Activated T-cell treated with anti-CD3 and anti-CD28 coated beads, Interleukin-2, amount 50 U/mL, for 4 hours (primary cell): ENCODE measurements at regions not wholly inside any gene's neighbourhood (a gene's known extent, or its start where the extent isn't known, plus 50 kb on each side); places are given as distances from the start of the nearest gene placed in this dataset.
"Not testable (repeated sequence)": the region's sequence is repeated elsewhere in the genome, so short reads cannot be mapped to it uniquely, and the experiment has no call there.

ENCODE experiments used
- ATAC-seq, 2 donors: fragments of 200-7000 bp; cut with Tn5 transposase; one replicate each; pipeline ENCODE4 v1.10.0; 2021
- DNase-seq: peaks from one replicate; pipeline ENCODE4 v3.0.0-alpha.2; 2020
- H3K27me3 Mint-ChIP-seq: one replicate; pipeline ENCODE4 v1.8.0; 2021; ENCODE audit warnings: low read depth, mixed read lengths
- H3K36me3 Mint-ChIP-seq: one replicate; pipeline ENCODE4 v1.8.0; 2022; ENCODE audit warnings: mixed read lengths; ENCODE audit not compliant: insufficient read depth
- H3K4me1 Mint-ChIP-seq: one replicate; pipeline ENCODE4 v1.8.0; 2021; ENCODE audit warnings: low read depth, mixed read lengths
- H3K4me3 Mint-ChIP-seq: one replicate; pipeline ENCODE4 v1.8.0; 2021; ENCODE audit warnings: mild to moderate bottlenecking, moderate library complexity, mixed read lengths
- H3K9me3 Mint-ChIP-seq: one replicate; pipeline ENCODE4 v1.8.0; 2021; ENCODE audit warnings: mixed read lengths

DNA sequence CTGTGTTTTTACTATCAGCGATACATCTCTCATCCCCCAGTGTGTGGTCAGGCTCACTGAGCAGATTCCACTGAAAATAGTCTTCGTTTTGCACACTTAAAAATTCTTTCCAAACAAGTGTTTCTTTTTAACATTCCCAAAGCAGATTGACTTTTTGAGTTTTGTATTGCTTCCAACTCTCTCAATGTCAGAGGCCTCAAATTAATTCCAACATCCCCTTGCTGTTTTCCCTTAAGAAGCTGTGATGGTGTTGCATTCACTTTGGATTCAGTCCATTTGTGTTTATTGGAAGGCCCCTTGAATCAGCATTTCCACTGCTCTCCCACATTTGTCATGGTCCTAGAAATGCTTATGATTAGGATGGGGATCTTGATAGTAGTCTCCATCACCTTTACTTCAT lies 228.7 kb downstream of the KCNRG start:
- no peak for ATAC-seq
- Mint-ChIP-seq H3K4me1 (peaks cover 42% of the 10 kb centered on the region), H3K9me3 (no peaks in the 10 kb centered on the region), H3K36me3 (peaks cover 4% of the 10 kb centered on the region), H3K27me3 (no peaks in the 10 kb centered on the region), H3K4me3 (no peak overlapping the region)
- DNase-seq: no peak

DNA sequence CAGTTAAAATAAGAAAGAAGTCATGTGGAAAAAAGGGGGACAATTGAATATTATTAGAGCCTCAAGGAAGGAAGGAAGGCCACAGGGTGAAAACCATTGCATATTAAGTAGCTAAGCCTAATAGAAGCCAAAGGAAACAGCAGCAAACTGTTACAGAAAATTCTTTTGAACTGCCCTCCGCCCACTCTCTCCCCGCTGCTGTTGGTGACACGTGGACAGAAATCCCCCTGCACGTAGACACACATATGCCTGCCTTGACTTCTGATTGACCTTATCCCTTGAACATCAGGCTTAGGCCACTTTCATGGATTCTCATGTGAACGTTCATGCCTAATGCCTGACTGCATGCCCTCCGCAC lies 229.1 kb downstream of the KCNRG start:
- DNase-seq: no peak
- H3K36me3 Mint-ChIP-seq: peaks cover 4% of the 10 kb centered on the region
- H3K4me1 Mint-ChIP-seq: peaks cover 42% of the 10 kb centered on the region
- no peaks in the 10 kb centered on the region for H3K27me3 Mint-ChIP-seq
- H3K9me3 Mint-ChIP-seq: no peaks in the 10 kb centered on the region
- no peak for ATAC-seq
- H3K4me3 Mint-ChIP-seq: peak overlapping the region; percentile 16

DNA sequence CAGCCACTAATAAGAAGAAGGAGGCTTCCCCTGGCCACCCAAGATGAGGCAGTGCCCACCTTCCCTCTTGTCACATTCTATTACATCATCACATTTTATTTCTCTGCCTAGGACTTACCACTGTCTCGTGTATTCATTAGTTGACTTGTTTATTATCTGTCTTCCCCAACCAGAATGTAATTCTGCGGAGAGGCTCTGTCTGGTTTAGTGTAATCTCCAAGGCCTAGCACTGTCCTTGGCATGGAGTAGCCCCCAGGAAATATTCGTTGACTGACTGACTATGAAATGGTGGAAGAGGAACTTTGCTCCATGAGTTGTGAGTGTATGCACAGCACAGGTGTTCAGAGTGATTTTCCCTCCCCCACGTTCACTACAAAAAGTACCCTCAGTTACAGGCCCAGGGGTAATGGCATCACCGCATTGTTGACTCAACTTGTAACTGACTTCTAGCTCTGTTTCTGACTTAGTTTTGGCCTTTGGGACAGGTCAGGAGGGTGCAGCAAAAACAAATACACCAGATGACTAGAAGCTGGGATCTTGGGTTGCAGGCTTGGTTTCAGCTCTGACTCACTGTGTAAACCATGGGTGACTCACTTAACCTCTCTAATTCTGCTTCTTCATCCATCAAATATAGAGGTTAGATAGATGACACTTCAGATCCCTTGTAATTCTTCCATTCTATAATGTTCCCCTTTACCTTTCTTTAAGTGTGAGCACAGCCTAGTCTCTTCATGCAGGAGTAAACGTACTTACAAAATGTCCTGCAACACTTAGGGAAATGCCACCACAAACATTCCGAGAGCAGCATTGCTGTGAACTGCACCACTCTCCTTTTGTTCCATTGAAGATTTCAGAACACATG lies 229.7 kb downstream of the KCNRG start:
- Mint-ChIP-seq H3K4me1 (peaks cover 43% of the 10 kb centered on the region), H3K36me3 (peaks cover 4% of the 10 kb centered on the region), H3K9me3 (no peaks in the 10 kb centered on the region), H3K27me3 (no peaks in the 10 kb centered on the region), H3K4me3 (peak overlapping the region; percentile 16)
- ATAC-seq: peak; percentile 94 to 95
- DNase-seq: peak; percentile 29

DNA sequence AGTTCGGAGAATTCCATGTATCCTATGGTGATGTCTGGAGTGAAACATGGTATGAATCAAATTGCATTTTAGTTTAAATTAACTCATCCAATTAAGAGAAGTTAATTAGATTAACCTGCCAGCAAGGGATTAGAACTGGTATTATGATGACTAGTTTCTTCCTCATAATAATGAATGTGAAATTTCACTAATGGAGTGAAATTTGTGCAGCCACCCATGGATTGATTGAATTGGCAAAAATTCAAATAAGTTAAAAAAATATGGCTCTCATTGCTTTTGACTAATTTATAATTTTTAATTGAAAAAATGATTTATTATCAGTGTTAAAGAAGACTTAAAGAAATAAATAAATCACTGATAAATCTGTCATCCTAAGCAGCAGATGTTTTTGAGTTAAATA lies 232.0 kb downstream of the KCNRG start:
- no peak for ATAC-seq
- Mint-ChIP-seq H3K4me1 (peaks cover 47% of the 10 kb centered on the region), H3K9me3 (peaks cover 1% of the 10 kb centered on the region), H3K4me3 (no peak overlapping the region), H3K27me3 (no peaks in the 10 kb centered on the region), H3K36me3 (peaks cover 2% of the 10 kb centered on the region)
- DNase-seq: no peak

DNA sequence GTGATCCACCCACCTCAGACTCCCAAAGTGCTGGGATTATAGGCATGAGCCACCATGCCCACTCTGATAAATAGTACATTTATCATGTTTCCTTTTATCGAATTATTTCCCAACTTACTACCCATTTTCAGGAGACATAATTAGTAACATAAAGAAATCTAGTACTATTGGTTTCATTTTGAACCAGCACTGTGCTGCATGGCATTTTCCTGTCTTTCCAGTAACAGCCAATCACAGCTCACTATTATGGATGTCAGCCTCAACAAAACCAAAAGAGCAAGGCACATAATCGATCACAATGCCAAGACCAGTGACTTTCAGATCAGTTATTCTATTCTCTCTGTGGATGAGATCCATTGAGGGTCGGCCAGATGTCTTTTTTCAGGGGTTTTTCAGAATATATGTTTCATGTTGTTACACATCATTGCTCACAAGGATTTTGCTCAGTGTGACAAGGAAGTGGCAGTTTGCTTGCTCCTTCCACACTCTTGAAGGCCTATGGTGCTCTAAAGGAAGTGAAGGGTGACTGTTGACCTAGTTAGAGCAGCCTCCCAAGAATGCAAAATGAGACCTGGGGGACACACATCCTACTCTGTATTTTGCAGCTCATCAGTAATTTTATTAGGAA lies 233.4 kb downstream of the KCNRG start:
- DNase-seq (no peak), ATAC-seq (peak; percentile 4 to 17)
- H3K4me1 Mint-ChIP-seq: peaks cover 46% of the 10 kb centered on the region
- no peak overlapping the region for H3K4me3 Mint-ChIP-seq
- H3K36me3 Mint-ChIP-seq: peaks cover 2% of the 10 kb centered on the region
- no peaks in the 10 kb centered on the region for H3K27me3 Mint-ChIP-seq
- H3K9me3 Mint-ChIP-seq: peaks cover 7% of the 10 kb centered on the region

DNA sequence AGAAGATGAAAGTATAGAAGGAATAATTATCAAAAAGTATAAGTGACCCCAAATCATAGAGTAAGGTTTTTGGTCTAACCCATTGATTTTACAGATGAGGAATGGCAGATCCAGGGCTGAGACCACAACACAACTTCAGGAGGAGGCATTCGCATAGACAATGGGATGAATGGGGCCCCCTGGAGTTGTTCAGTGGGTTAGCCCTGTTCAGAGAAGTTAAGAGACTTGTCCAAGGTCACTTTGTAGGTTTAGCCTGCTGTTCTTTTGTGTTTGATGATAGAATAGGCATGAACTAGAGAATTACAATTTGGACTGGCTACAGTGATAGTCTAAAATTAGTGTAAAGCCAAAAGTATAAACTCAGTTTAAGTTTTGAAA lies 233.9 kb downstream of the KCNRG start:
- ATAC-seq: no peak
- Mint-ChIP-seq H3K4me1 (peaks cover 41% of the 10 kb centered on the region), H3K9me3 (peaks cover 7% of the 10 kb centered on the region)

DNA sequence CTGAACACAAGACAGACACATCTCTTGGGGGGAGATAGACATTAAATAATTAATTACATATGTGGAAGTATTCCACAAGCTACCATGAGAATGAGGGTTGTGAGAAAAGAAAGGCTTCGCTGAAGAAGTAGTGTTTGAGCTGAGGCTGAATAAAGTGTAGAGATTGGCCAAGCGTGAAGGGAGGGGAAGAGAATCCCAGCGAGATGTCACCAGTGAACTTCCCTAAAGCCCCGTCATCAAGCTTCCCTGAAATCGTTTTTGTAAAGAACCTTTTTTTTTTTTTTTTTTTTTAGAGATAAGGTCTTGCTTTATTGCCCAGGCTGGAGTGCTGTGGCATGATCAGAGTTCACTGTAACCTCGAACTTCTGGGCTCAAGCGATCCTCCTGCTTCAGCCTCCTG lies 235.2 kb downstream of the KCNRG start:
- ATAC-seq (no peak), DNase-seq (no peak)
- no peaks in the 10 kb centered on the region for H3K36me3 Mint-ChIP-seq
- H3K27me3 Mint-ChIP-seq: no peaks in the 10 kb centered on the region
- peaks cover 7% of the 10 kb centered on the region for H3K9me3 Mint-ChIP-seq
- no peak overlapping the region for H3K4me3 Mint-ChIP-seq
- peaks cover 35% of the 10 kb centered on the region for H3K4me1 Mint-ChIP-seq

More for the DNA sequence above, 233.9 kb downstream of the KCNRG start:
- no peaks in the 10 kb centered on the region for H3K27me3 Mint-ChIP-seq
- DNase-seq: no peak
- peaks cover 2% of the 10 kb centered on the region for H3K36me3 Mint-ChIP-seq
- H3K4me3 Mint-ChIP-seq: no peak overlapping the region

DNA sequence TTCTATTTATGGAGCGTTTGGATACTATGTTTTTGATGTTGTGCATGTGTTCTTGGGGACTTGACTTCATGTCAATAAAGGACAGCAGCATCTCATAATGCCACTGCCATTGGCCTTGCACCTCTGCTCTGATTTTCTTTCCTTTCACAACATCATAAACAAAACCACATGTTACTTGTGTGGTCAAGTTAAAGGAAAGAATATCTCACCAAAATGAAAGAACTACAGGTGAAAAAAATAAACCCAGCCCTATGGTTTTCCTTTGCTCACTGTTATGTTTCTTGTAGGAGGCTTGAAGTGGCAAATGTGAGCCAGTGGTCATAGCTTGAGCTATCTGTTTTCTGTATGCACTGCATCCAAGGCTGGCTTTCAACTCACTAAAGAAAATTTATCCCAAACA lies 240.4 kb downstream of the KCNRG start:
- no peak overlapping the region for H3K4me3 Mint-ChIP-seq

DNA sequence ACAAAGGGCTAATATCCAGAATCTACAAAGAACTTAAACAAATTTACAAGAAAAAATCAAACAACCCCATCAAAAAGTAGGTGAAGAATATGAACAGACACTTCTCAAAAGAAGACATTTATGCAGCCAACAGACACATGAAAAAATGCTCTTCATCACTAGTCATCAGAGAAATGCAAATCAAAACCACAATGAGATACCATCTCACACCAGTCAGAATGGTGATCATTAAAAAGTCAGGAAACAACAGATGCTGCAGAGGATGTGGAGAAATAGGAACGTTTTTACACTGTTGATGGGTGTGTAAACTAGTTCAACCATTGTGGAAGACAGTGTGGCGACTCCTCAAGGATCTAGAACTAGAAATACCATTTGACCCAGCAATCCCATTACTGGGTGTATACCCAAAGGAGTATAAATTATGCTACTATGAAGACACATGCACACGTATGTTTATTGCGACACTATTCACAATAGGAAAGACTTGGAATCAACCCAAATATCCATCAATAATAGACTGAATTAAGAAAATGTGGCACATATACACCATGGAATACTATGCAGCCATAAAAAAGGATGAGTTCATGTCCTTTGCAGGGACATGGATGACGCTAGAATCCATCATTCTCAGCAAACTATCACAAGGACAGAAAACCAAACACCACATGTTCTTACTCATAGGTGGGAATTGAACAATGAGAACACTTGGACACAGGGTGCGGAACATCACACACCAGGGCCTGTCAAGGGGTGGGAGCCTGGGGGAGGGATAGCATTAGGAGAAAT lies 241.5 kb downstream of the KCNRG start:
- Mint-ChIP-seq H3K4me3 (peak overlapping the region; percentile 2), H3K4me1 (peaks cover 49% of the 10 kb centered on the region)
- not testable (repeated sequence) for ATAC-seq, H3K9me3 Mint-ChIP-seq, H3K36me3 Mint-ChIP-seq, H3K27me3 Mint-ChIP-seq, DNase-seq

More for the DNA sequence above, 240.4 kb downstream of the KCNRG start:
- ATAC-seq (peak in 1 of 2 donors; percentile 22), DNase-seq (no peak)
- H3K4me1 Mint-ChIP-seq: peaks cover 51% of the 10 kb centered on the region
- peaks cover 7% of the 10 kb centered on the region for H3K9me3 Mint-ChIP-seq
- H3K27me3 Mint-ChIP-seq: no peaks in the 10 kb centered on the region
- H3K36me3 Mint-ChIP-seq: no peaks in the 10 kb centered on the region

DNA sequence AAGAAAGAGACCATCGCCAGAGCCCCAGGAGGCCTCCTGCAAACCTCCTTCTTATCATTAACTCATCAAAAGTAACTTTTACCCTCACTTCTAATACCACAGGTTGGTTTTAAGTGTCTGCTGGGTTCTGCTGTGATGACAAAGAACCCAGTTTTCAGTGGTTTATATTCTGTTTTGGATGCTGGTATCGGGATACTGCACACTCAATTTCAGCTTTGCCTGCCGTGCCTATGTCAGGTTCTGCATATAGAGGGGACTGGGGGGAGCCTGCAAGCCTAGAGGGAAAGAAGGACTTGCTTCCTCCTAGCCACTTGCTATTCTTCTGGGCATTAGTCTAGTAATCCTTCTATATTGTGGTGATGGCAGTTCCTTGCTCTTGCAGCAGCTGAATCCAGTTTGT lies 242.4 kb downstream of the KCNRG start:
- ATAC-seq: peak; percentile 87 to 88
- H3K4me3 Mint-ChIP-seq: no peak overlapping the region
- H3K27me3 Mint-ChIP-seq: no peaks in the 10 kb centered on the region
- peaks cover 49% of the 10 kb centered on the region for H3K4me1 Mint-ChIP-seq
- DNase-seq: no peak
- no peaks in the 10 kb centered on the region for H3K36me3 Mint-ChIP-seq
- peaks cover 2% of the 10 kb centered on the region for H3K9me3 Mint-ChIP-seq

DNA sequence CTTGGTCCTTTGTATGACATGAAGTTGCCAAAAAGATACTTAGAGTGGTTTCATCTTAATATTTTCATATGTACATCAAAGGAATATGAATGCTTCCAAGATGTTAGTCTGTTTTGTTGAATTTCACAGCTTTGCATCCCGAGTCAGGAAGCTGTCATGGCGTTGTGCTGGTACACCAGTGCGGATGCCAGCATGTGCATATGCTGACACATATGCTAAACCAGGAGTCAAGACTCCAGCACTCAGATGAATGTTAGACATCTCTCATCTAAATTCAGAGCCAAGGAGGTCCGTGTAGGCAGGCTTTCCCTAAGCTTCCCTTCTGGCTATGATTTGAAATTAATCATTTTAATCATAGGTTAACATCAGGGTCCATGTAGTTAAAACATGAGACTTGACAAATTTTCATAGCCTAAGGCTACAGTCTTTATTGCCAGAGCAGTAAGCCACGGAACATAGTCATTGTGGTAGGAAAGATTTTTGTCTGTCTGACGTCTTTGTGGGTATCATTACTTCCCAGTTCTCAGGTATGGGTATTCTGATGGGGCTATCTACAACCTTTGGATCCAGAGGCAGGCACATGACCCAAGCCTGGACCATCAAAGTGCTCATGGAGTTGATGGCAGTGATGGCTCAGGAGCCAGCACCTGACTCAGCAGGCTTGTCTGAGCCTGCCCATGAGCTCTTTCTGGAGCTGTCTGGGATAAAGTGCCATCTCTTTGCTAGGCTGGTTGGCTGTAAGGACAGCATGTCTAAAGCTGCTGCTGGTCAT lies 246.1 kb downstream of the KCNRG start:
- ATAC-seq (no peak), DNase-seq (no peak)
- Mint-ChIP-seq H3K4me1 (peaks cover 35% of the 10 kb centered on the region), H3K4me3 (no peak overlapping the region), H3K9me3 (no peaks in the 10 kb centered on the region), H3K27me3 (no peaks in the 10 kb centered on the region), H3K36me3 (no peaks in the 10 kb centered on the region)

DNA sequence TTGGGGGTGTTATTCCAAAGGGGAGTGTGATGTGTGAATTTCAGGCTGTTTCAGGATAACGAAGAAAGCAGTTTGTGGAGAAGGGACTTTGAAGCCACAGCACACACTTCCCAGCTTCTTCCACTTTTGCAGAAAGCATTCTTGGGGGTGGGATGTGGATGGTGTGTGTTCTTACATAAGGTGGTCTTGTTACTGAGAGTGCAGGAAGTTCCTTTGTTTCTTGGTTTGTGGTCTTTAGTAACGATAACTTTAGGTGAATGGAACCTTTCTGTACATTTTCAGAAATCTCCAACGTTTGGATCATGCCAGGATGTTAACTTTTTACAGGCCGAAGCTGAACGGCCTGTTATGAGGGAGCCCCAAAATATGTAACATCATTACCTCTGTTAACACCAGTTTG lies 251.8 kb downstream of the KCNRG start:
- H3K9me3 Mint-ChIP-seq: no peaks in the 10 kb centered on the region
- H3K27me3 Mint-ChIP-seq: no peaks in the 10 kb centered on the region
- no peak overlapping the region for H3K4me3 Mint-ChIP-seq
- ATAC-seq (no peak), DNase-seq (no peak)
- no peaks in the 10 kb centered on the region for H3K36me3 Mint-ChIP-seq
- H3K4me1 Mint-ChIP-seq: no peaks in the 10 kb centered on the region

DNA sequence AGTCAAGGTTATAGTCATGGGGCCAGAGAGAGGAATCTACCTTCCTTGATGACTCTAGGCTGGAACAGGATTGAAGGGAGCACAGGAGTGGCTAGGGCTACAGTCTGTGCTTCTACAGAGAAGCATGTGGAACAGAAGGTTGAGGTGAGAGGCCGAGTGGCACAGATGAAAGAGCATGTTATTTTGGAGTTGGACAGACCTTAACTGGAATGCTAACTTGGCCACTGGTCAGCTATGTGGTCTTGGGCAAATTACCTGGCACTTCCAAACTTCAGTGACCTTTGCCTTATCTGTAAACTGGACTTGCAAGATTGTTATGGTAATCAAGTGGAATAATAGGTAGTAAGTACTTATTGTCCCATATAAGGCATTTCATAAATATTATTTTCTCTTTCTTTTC lies 252.7 kb downstream of the KCNRG start:
- ATAC-seq: no peak
- no peak for DNase-seq
- Mint-ChIP-seq H3K36me3 (no peaks in the 10 kb centered on the region), H3K4me1 (no peaks in the 10 kb centered on the region), H3K4me3 (no peak overlapping the region), H3K27me3 (no peaks in the 10 kb centered on the region), H3K9me3 (no peaks in the 10 kb centered on the region)

DNA sequence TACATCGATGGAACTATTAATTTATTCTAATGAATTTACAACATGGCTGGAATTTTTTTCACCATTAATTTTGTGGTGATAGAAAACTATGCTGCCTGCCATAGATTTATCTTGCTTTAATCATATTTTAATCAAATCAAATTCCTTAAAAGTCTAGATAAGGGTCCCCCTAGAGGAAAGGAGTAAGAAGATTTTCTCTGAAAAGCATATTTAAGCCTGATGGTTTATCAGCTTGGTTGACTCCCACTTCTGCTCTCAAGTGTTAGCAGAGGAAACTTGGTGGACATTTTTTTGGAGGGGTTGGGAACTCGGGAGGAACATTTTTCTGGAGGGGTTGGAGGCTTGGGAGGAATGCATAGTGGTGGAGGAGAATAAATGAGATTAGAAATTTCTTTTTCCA lies 253.3 kb downstream of the KCNRG start:
- DNase-seq (no peak), ATAC-seq (no peak)
- Mint-ChIP-seq H3K4me1 (no peaks in the 10 kb centered on the region), H3K36me3 (no peaks in the 10 kb centered on the region), H3K4me3 (no peak overlapping the region), H3K9me3 (no peaks in the 10 kb centered on the region), H3K27me3 (no peaks in the 10 kb centered on the region)
